NCI-H2196 treated with DMSO at 0.1 percent for 48 hours (cell line): ENCODE measurements at regions not wholly inside any gene's neighbourhood (a gene's known extent, or its start where the extent isn't known, plus 50 kb on each side); places are given as distances from the start of the nearest gene placed in this dataset.

Experiments used
- DNase-seq: peaks from one replicate; lab custom pipeline; 2025; ENCODE audit not compliant: unreplicated experiment; lab: John Stamatoyannopoulos, UW

- DNase-seq, result no peak
These were observed 133.8 kb upstream of the ARHGAP5 start for GRCh38 chr14:31943217-31943799.

- no peak for DNase-seq
These were observed 133.2 kb upstream of the ARHGAP5 start for GRCh38 chr14:31943861-31944255.

GRCh38 chr14:31944256-31945073, 132.6 kb upstream of the ARHGAP5 start:
- DNase-seq, result no peak

- no peak for DNase-seq
These were observed 132.0 kb upstream of the ARHGAP5 start for GRCh38 chr14:31945074-31945613.

- DNase-seq, result no peak
These were observed 131.4 kb upstream of the ARHGAP5 start for GRCh38 chr14:31945701-31946100.

- DNase-seq, result no peak
These were observed 130.0 kb upstream of the ARHGAP5 start for GRCh38 chr14:31947076-31947475.

GRCh38 chr14:31947680-31948595, 129.2 kb upstream of the ARHGAP5 start:
- no peak for DNase-seq

GRCh38 chr14:31949709-31950108, 127.4 kb upstream of the ARHGAP5 start:
- DNase-seq, result no peak

GRCh38 chr14:31950331-31950730, 126.8 kb upstream of the ARHGAP5 start:
- DNase-seq, result no peak

- DNase-seq, result no peak
These were observed 126.1 kb upstream of the ARHGAP5 start for GRCh38 chr14:31950764-31951637.

GRCh38 chr14:31951638-31951964, 125.5 kb upstream of the ARHGAP5 start:
- no peak for DNase-seq

- no peak for DNase-seq
These were observed 124.5 kb upstream of the ARHGAP5 start for GRCh38 chr14:31952573-31952972.

- DNase-seq, result no peak
These were observed 123.9 kb upstream of the ARHGAP5 start for GRCh38 chr14:31953210-31953609.

GRCh38 chr14:31954991-31955390, 122.1 kb upstream of the ARHGAP5 start:
- DNase-seq, result no peak

GRCh38 chr14:31955936-31956579, 121.0 kb upstream of the ARHGAP5 start:
- no peak for DNase-seq

GRCh38 chr14:31957565-31957964, 119.5 kb upstream of the ARHGAP5 start:
- no peak for DNase-seq

- DNase-seq, result no peak
These were observed 117.1 kb upstream of the ARHGAP5 start for GRCh38 chr14:31960039-31960438.

- no peak for DNase-seq
These were observed 115.2 kb upstream of the ARHGAP5 start for GRCh38 chr14:31961896-31962295.

GRCh38 chr14:31962920-31963319, 114.2 kb upstream of the ARHGAP5 start:
- no peak for DNase-seq

- no peak for DNase-seq
These were observed 113.5 kb upstream of the ARHGAP5 start for GRCh38 chr14:31963587-31963986.
